ENCODE measurements at regions not wholly inside any gene's neighbourhood (a gene's known extent, or its start where the extent isn't known, plus 50 kb on each side); places are given as distances from the start of the nearest gene placed in this dataset.
"Not testable (repeated sequence)": the region's sequence is repeated elsewhere in the genome, so short reads cannot be mapped to it uniquely, and the experiment has no call there.

DNA sequence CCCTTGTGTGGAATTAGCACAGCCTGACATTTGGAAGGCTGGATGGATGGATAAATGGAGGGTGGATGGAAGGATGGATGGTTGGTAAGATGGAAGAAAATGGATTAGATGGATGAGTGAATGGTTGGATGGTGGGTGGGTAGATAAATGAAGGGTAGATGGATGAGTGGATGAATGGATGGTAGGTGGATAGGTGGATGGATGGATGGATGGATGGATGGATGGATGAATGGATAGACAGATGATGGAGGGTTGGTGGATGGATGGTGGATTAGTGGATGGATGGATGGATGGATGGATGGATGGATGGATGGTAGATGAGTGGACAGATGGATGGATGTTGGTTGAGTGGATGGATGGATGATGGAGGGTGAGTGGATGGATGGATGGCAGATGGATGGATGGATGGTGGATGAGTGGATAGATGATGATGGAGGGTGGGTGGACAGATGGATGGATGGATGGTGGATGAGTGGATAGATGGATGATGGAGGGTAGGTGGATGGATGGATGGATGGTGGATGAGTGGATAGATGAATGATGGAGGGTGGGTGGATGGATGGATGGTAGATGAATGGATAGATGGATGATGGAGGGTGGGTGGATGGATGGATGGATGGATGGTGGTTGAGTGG, 175.6 kb upstream of the PPP1R26 start:
- no peak overlapping the region for H3K27ac Mint-ChIP-seq
- POLR2A ChIA-PET, result no interaction called here

DNA sequence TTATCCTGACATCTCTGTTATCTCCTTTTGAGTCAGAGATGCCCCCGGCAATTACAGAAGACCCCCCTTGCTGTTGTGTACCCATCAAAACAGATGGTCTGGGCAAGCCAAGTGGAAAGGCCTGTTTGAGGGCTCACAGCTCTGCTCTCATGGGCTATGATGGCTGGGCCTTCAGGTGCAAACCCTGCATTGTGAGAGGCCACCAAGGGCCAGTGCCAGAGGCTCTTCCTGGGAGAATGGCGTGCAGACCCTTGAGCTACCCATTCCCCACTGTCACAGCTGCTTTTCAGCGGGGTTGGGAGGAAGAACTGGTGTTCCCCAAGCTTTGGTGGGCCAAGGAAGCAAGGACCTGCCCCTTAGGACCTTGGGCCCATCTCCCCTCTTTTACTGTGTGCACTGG, 174.7 kb upstream of the PPP1R26 start:
- no peak for ATAC-seq
- no peaks in the 10 kb centered on the region for H3K36me3 Mint-ChIP-seq
- peaks cover 6 to 69% (median 33%) of the 10 kb centered on the region in 5 donors for H3K27me3 Mint-ChIP-seq
- DNase-seq, result no peak
- no peak overlapping the region for H3K4me3 Mint-ChIP-seq
- no peak overlapping the region for H3K27ac Mint-ChIP-seq
- POLR2A ChIA-PET, result no interaction called here
- H3K9me3 Mint-ChIP-seq, result peaks cover 0 to 12% (median 0%) of the 10 kb centered on the region in 9 donors
- H3K4me1 Mint-ChIP-seq, result no peaks in the 10 kb centered on the region

More for the DNA sequence above, 175.6 kb upstream of the PPP1R26 start:
- no peak for DNase-seq
- peaks cover 0 to 12% (median 0%) of the 10 kb centered on the region in 9 donors for H3K9me3 Mint-ChIP-seq
- no peak for ATAC-seq
- no peak overlapping the region for H3K4me3 Mint-ChIP-seq
- H3K27me3 Mint-ChIP-seq, result peaks cover 3 to 65% (median 29%) of the 10 kb centered on the region in 5 donors
- no peaks in the 10 kb centered on the region for H3K36me3 Mint-ChIP-seq
- H3K4me1 Mint-ChIP-seq, result no peaks in the 10 kb centered on the region

DNA sequence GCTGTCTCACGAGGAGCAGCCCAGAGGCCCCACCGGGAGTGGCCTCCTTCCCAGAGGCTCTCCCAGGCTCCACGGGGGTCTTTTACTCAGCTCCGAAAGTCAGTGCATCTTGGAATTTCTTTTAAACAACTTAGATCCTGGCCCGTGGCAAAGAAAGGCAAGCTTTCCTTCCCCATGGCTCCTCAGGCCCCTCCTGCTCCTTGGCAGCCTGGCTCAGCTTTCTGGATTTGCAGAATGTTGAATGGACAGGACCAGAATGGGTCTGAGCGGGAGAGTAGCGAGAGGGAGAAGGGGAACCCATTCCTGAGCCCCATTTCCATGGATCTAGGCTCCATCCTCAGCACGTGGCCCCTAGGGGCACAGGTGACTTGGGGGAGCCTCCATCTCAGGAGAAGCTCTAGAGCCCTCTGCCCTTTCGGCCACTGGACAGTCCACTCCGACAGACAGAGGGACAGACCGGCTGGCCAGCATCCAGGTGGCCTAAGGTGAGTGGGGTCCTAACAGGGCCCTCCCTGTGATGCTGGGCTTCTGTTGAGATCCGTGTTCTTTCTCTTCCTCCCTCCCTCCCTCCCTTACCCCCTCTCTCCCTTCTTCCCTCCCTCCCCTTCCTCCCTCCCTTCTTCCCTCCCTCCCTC, 173.9 kb upstream of the PPP1R26 start:
- POLR2A ChIA-PET, result no interaction called here

DNA sequence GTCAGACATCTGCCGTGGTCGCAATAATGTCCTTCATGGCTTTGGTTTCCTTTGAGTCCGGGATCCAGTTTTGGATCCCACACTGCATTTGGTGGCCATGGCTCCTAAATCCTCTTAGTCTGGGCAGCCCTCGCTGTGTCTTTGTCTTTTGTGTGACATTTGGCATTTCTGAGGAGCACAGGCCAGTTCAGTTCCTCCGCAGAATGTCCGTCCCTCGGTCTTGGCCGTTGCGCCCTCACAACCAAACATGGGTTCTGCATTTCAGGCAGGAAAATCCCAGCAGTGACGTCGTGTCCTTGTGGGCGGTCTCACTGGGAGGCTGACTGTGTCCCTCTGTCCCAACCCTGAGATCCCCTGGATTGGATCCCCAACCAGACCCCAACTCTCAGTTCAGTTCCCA, 172.9 kb upstream of the PPP1R26 start:
- no peak for DNase-seq
- Mint-ChIP-seq H3K36me3 (no peaks in the 10 kb centered on the region), H3K27ac (no peak overlapping the region), H3K4me3 (no peak overlapping the region), H3K9me3 (peaks cover 0 to 12% (median 4%) of the 10 kb centered on the region in 9 donors), H3K27me3 (peaks cover 11 to 59% (median 38%) of the 10 kb centered on the region in 5 donors), H3K4me1 (no peaks in the 10 kb centered on the region)
- POLR2A ChIA-PET, result no interaction called here
- ATAC-seq, result no peak

More for the DNA sequence above, 173.9 kb upstream of the PPP1R26 start:
- Mint-ChIP-seq H3K4me1 (no peaks in the 10 kb centered on the region), H3K27ac (peak overlapping the region in 1 of 10 donors; percentile 29), H3K4me3 (no peak overlapping the region), H3K27me3 (peaks cover 8 to 69% (median 36%) of the 10 kb centered on the region in 5 donors), H3K36me3 (no peaks in the 10 kb centered on the region), H3K9me3 (peaks cover 0 to 12% (median 2%) of the 10 kb centered on the region in 9 donors)
- DNase-seq (no peak), ATAC-seq (no peak)

DNA sequence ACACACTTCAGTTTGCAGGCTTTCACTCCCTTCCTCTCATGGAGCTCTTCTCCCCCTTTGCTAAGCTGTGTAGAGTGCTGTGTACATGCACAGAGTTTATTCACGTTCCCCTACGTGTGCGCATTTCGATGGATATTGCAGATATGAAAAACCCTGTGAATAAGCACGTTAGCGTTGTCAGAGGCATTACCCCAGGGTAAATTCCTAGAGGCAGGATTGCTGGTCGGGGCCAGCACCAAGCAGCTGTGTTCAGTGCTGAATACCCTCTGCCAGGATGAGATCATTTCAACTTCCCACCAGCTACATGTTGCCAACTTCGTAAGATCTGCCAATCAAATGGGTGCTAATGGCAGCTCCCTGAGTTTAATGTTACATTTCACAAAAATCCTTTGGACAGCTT, 172.3 kb upstream of the PPP1R26 start:
- Mint-ChIP-seq H3K4me1 (no peaks in the 10 kb centered on the region), H3K36me3 (peaks cover 0 to 6% (median 0%) of the 10 kb centered on the region in 3 donors), H3K4me3 (no peak overlapping the region), H3K27me3 (peaks cover 11 to 61% (median 38%) of the 10 kb centered on the region in 5 donors), H3K27ac (no peak overlapping the region), H3K9me3 (peaks cover under 1 to 15% (median 10%) of the 10 kb centered on the region in 9 donors)
- ATAC-seq, result no peak
- no peak for DNase-seq
- POLR2A ChIA-PET, result no interaction called here

DNA sequence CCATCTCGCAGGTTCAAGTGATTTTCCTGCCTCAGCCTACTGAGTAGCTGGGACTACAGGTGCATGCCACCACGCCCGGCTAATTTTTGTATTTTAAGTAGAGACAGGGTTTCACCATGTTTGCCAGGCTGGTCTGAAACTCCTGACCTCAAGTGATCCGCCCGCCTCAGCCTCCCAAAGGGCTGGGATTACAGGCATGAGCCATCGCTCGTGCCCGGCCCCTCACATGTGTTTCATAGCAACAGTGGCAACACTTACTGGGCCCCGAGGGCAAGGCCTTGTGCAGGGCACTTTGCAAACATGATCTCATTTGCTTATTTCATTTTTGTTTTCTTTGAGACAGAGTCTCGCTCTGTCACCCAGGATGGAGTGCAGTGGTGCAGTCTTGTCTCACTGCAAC, 171.7 kb upstream of the PPP1R26 start:
- H3K4me3 Mint-ChIP-seq, H3K27ac Mint-ChIP-seq, POLR2A ChIA-PET, DNase-seq, H3K4me1 Mint-ChIP-seq, ATAC-seq: not testable (repeated sequence)
- Mint-ChIP-seq H3K36me3 (peaks cover 0 to 12% (median 0%) of the 10 kb centered on the region in 3 donors), H3K9me3 (peaks cover 4 to 21% (median 15%) of the 10 kb centered on the region in 9 donors), H3K27me3 (peaks cover 15 to 66% (median 40%) of the 10 kb centered on the region in 5 donors)

DNA sequence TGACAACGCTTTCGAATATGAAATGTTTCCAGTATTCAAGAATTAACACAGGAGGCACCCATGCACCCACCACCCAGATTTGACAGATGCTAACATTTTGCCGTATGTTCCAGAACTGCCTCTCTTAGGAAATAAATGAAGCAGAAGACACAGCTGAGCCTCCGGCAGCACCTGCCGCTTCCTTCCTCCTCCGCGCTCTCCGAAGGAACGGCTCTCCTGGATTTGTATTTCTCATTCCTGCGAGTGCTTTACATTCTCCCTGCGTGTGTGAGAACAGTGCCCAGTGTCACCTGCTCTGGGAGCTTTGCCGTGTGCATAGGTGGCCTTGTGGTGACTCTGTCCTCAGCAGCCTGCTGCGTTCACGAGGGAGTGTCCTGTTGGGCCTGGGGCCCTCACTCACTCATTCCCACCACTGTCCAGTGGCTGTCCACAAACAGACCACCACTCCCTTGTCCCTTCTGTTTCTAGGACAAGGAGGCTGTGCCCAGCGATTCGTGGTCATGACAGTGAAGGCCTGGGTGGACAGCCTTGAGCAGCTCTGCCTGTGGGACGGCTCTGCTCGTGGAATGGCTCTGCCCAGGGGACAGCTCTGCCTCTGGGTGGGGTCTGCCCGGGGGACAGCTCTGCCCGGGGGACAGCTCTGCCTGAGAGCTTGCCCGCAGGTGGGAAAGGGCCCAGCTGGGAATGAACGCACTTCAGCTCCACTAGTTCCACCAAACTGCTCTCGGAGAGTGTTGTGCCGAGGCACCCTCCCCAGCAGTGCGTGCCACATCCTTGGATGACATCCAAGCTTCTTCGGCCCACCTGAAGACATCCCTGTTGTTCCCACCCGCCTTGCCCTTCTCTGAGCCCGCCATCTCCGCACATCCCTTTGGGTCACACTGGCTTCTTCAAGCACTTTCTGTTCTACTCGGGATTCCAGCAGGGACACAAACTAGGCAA, 170.5 kb upstream of the PPP1R26 start:
- POLR2A ChIA-PET, result no interaction called here
- H3K4me1 Mint-ChIP-seq, result no peaks in the 10 kb centered on the region
- peaks cover 18 to 64% (median 38%) of the 10 kb centered on the region in 5 donors for H3K27me3 Mint-ChIP-seq
- DNase-seq (no peak), ATAC-seq (no peak)
- peaks cover 0 to 19% (median 0%) of the 10 kb centered on the region in 3 donors for H3K36me3 Mint-ChIP-seq
- H3K27ac Mint-ChIP-seq, result peak overlapping the region in 1 of 10 donors; percentile 78
- peaks cover 6 to 28% (median 20%) of the 10 kb centered on the region in 9 donors for H3K9me3 Mint-ChIP-seq
- no peak overlapping the region for H3K4me3 Mint-ChIP-seq

DNA sequence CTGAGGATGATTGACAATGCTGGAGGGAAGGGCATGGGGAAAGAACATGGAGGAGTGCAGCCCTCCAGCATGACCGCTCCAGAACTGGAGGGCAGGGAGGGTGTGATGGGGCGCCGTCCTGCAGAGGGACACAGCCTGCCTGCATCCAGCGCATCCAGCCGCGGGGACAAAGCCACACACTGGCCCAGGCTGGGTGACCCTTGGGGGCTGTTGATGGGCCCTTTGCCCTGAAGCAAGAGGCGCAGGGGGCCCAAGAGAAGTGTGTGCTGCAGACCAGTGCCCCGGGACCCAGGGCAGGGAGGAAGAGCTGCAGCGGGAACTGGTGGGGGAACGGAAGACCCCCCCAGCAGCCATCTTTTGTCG, 169.8 kb upstream of the PPP1R26 start:
- POLR2A ChIA-PET, result no interaction called here
- Mint-ChIP-seq H3K36me3 (peaks cover 0 to 19% (median 0%) of the 10 kb centered on the region in 3 donors), H3K9me3 (peaks cover 6 to 28% (median 18%) of the 10 kb centered on the region in 9 donors), H3K4me1 (no peaks in the 10 kb centered on the region), H3K4me3 (no peak overlapping the region), H3K27ac (no peak overlapping the region), H3K27me3 (peaks cover 18 to 58% (median 36%) of the 10 kb centered on the region in 5 donors)
- ATAC-seq, result no peak
- DNase-seq, result no peak

DNA sequence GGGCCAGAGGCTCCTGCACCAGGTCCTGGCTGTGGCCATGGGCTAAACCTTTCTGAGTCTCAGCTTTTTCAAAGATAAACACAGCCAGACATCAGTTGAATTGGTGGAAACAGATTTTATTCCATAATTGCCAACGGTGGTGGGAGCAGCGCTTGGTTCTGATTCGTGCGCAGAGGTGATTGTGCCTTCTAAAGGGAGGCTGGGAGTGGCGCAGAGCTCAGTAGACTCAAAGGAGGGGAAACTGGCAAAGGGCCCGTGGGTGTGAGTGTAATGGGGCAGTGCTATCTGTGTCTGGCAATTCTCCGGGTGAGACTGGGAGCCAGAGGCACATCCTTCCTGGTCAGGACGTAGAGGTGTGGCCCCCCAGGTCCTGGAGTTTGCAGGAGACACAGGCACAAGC, 169.4 kb upstream of the PPP1R26 start:
- no peaks in the 10 kb centered on the region for H3K4me1 Mint-ChIP-seq
- no peak for DNase-seq

DNA sequence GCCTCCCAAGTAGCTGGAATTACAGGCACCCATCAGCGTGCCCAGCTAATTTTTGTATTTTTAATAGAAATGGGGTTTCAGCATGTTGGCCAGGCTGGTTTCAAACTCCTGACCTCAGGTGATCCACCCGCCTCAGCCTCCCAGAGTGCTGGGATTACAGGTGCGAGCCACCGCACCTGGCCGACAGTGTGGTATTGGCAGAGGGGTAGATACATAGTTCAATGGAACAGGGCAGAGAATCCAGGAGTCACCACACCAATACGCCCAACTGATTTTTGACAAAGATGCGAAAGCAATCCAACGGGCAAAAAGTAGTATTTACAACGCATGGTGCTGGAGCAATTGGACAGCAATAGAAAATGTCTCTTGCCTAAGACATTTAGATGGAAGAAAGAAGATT, 164.0 kb upstream of the PPP1R26 start:
- Mint-ChIP-seq H3K36me3 (peaks cover 0 to 19% (median 0%) of the 10 kb centered on the region in 3 donors), H3K27me3 (peaks cover 7 to 20% (median 12%) of the 10 kb centered on the region in 5 donors), H3K4me1 (no peaks in the 10 kb centered on the region), H3K4me3 (no peak overlapping the region), H3K9me3 (peaks cover 6 to 27% (median 18%) of the 10 kb centered on the region in 9 donors), H3K27ac (no peak overlapping the region)
- ATAC-seq, result no peak
- DNase-seq, result no peak
- POLR2A ChIA-PET, result no interaction called here

More for the DNA sequence above, 169.4 kb upstream of the PPP1R26 start:
- peaks cover 19 to 58% (median 36%) of the 10 kb centered on the region in 5 donors for H3K27me3 Mint-ChIP-seq
- ATAC-seq, result no peak
- no peak overlapping the region for H3K27ac Mint-ChIP-seq
- POLR2A ChIA-PET, result no interaction called here
- peaks cover 6 to 28% (median 18%) of the 10 kb centered on the region in 9 donors for H3K9me3 Mint-ChIP-seq
- no peak overlapping the region for H3K4me3 Mint-ChIP-seq
- H3K36me3 Mint-ChIP-seq, result peaks cover 0 to 19% (median 0%) of the 10 kb centered on the region in 3 donors

DNA sequence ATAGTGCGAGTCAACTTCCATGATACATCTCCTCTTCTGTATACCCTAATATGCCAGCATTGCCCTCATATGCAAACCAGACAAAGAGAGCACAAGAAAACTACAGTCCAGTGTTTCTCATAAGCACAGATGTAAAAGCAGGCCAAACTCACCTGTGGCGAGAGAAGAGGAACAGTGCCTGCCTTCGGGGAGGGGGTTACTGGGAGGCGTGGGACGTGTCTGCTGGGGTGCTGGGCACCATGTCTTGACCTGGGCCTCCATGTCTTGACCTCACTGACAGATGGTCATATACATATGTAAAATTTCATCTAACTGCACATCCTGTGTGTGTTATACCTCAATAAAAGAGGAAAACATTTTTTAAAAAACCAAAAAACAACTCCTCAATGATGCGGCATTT, 159.3 kb upstream of the PPP1R26 start:
- no peak overlapping the region for H3K27ac Mint-ChIP-seq
- DNase-seq, result no peak
- H3K9me3 Mint-ChIP-seq, result no peaks in the 10 kb centered on the region
- ATAC-seq, result no peak
- no peak overlapping the region for H3K4me3 Mint-ChIP-seq
- H3K27me3 Mint-ChIP-seq, result peaks cover 0 to 4% (median 0%) of the 10 kb centered on the region in 5 donors
- POLR2A ChIA-PET, result no interaction called here
- no peaks in the 10 kb centered on the region for H3K4me1 Mint-ChIP-seq
- no peaks in the 10 kb centered on the region for H3K36me3 Mint-ChIP-seq

DNA sequence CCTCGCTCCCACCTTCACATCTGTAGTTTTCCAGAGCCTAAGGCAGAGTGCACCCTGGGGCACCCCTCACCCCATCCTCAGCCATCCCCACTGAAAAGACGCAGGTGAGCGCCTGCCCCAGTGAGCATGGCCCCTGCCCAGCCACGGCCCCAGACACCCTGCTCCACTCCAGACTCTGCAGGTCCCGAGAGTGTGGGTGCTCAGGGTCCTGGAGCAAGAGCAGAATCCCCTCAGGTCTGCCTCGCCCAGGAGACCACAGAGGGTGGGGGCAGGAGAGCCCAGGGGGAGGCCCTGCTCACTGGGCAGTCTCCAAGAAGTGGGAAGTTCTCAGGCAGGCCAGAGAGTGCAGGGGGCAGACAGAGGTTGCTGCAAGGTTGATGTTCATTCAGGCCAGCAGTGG, 158.6 kb upstream of the PPP1R26 start:
- ATAC-seq, result no peak
- H3K9me3 Mint-ChIP-seq, result no peaks in the 10 kb centered on the region

DNA sequence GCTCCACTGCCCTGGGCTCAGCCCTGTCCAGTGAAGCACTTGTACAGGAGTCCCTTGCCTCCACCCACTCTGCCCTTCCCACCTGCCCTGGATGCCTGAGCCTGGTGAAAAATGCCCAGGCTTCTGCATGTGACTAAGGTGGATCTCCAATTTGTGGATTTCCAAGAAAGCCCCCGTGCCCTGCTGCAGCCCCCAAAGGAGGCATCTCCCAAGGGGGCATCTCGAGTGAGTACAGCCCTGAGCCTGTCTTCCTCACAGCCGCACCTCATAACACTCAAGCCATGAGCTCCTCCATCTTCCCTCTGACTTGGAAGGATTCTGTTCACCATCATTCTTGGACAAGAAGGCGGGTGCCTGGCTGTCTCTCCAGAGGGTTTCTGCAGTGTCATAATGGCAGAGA, 158.0 kb upstream of the PPP1R26 start:
- H3K27me3 Mint-ChIP-seq, result peaks cover 0 to 9% (median 4%) of the 10 kb centered on the region in 5 donors
- no peaks in the 10 kb centered on the region for H3K4me1 Mint-ChIP-seq
- DNase-seq, result peak in 1 of 10 donors; percentile 35
- ATAC-seq, result no peak
- H3K27ac Mint-ChIP-seq, result no peak overlapping the region
- no peak overlapping the region for H3K4me3 Mint-ChIP-seq
- H3K36me3 Mint-ChIP-seq, result no peaks in the 10 kb centered on the region
- POLR2A ChIA-PET, result no interaction called here
- no peaks in the 10 kb centered on the region for H3K9me3 Mint-ChIP-seq

More for the DNA sequence above, 158.6 kb upstream of the PPP1R26 start:
- DNase-seq, result no peak
- POLR2A ChIA-PET, result no interaction called here
- no peak overlapping the region for H3K4me3 Mint-ChIP-seq
- no peaks in the 10 kb centered on the region for H3K4me1 Mint-ChIP-seq
- peaks cover 0 to 5% (median 2%) of the 10 kb centered on the region in 5 donors for H3K27me3 Mint-ChIP-seq
- H3K36me3 Mint-ChIP-seq, result no peaks in the 10 kb centered on the region
- H3K27ac Mint-ChIP-seq, result no peak overlapping the region

Data from naive thymus-derived CD8-positive, alpha-beta T cell (primary cell).